H9 (cell line): ENCODE measurements at regions not wholly inside any gene's neighbourhood (a gene's known extent, or its start where the extent isn't known, plus 50 kb on each side); places are given as distances from the start of the nearest gene placed in this dataset.

ENCODE experiments used
- DNase-seq: peaks from one replicate; pipeline ENCODE4 v3.0.0-alpha.2; 2017
- H2AFZ ChIP-seq: one replicate; pipeline ENCODE4 v1.6.1; 2013; ENCODE audit warnings: mild to moderate bottlenecking, low read length, control low read depth, moderate library complexity
- H2AK5ac ChIP-seq: 2 replicates; pipeline ENCODE4 v1.6.1; 2013; ENCODE audit warnings: low read length, control low read depth, mixed read lengths; ENCODE audit not compliant: insufficient read length
- H2BK120ac ChIP-seq: one replicate; pipeline ENCODE4 v1.6.1; 2013; ENCODE audit warnings: low read depth, mild to moderate bottlenecking, low read length, control low read depth, inconsistent platforms; ENCODE audit not compliant: poor library complexity, severe bottlenecking
- H2BK12ac ChIP-seq: 2 replicates; pipeline ENCODE4 v1.6.1; 2013; ENCODE audit warnings: low read length, control low read depth, mixed read lengths, low read depth; ENCODE audit not compliant: insufficient read length
- H2BK15ac ChIP-seq: 2 replicates; pipeline ENCODE4 v1.6.1; 2013; ENCODE audit warnings: low read depth, low read length, control low read depth
- H2BK20ac ChIP-seq: one replicate; pipeline ENCODE4 v1.6.1; 2013; ENCODE audit warnings: low read depth, mild to moderate bottlenecking, low read length, control low read depth, inconsistent platforms; ENCODE audit not compliant: poor library complexity, severe bottlenecking
- H2BK5ac ChIP-seq: 2 replicates; pipeline ENCODE4 v1.6.1; 2013; ENCODE audit warnings: low read length, control low read depth, mixed read lengths; ENCODE audit not compliant: insufficient read length
- H3K14ac ChIP-seq: 2 replicates; pipeline ENCODE4 v1.6.1; 2013; ENCODE audit warnings: low read length, control low read depth; ENCODE audit not compliant: insufficient read depth
- H3K18ac ChIP-seq: 2 replicates; pipeline ENCODE4 v1.6.1; 2013; ENCODE audit warnings: low read depth, mild to moderate bottlenecking, mixed read lengths, low read length, control low read depth; ENCODE audit not compliant: insufficient read length
- H3K23ac ChIP-seq: 2 replicates; pipeline ENCODE4 v1.6.1; 2013; ENCODE audit warnings: low read length, control low read depth, mixed read lengths, low read depth; ENCODE audit not compliant: insufficient read length
- H3K23me2 ChIP-seq: 2 replicates; pipeline ENCODE4 v1.6.1; 2013; ENCODE audit warnings: low read depth, mild to moderate bottlenecking, mixed read lengths, low read length, control low read depth; ENCODE audit not compliant: insufficient read length, poor library complexity, severe bottlenecking
- H3K27ac ChIP-seq: 2 replicates; pipeline ENCODE4 v1.5.1; 2013; ENCODE audit warnings: low read length, control low read depth, mixed read lengths, low read depth; ENCODE audit not compliant: insufficient read length
- H3K27me3 ChIP-seq: 2 replicates; pipeline ENCODE4 v1.6.1; 2013; ENCODE audit warnings: low read length, control low read depth, inconsistent platforms; ENCODE audit not compliant: insufficient read depth
- H3K4ac ChIP-seq: 2 replicates; pipeline ENCODE4 v1.6.1; 2013; ENCODE audit warnings: low read depth, mild to moderate bottlenecking, control low read depth, inconsistent platforms, low read length, moderate library complexity
- H3K4me1 ChIP-seq: 2 replicates; pipeline ENCODE4 v1.6.1; 2013; ENCODE audit warnings: low read length, control low read depth, inconsistent platforms; ENCODE audit not compliant: insufficient read depth
- H3K4me2 ChIP-seq: 2 replicates; pipeline ENCODE4 v1.6.1; 2013; ENCODE audit warnings: low read length, control low read depth, mixed read lengths; ENCODE audit not compliant: insufficient read length, insufficient read depth
- H3K56ac ChIP-seq: 2 replicates; pipeline ENCODE4 v1.6.1; 2013; ENCODE audit warnings: low read depth, mild to moderate bottlenecking, mixed read lengths, low read length, control low read depth; ENCODE audit not compliant: insufficient read length
- H3K79me1 ChIP-seq: 2 replicates; pipeline ENCODE4 v1.6.1; 2013; ENCODE audit warnings: low read depth, mild to moderate bottlenecking, moderate library complexity, low read length, control low read depth, inconsistent platforms; ENCODE audit not compliant: insufficient read depth, poor library complexity, severe bottlenecking
- H3K79me2 ChIP-seq: 2 replicates; pipeline ENCODE4 v1.6.1; 2013; ENCODE audit warnings: low read length, control low read depth, inconsistent platforms; ENCODE audit not compliant: insufficient read depth
- H3K9ac ChIP-seq: 2 replicates; pipeline ENCODE4 v1.6.1; 2013; ENCODE audit warnings: low read length, control low read depth, mixed read lengths; ENCODE audit not compliant: insufficient read length; ENCODE audit errors: extremely low read depth
- H3K9me3 ChIP-seq: one replicate; pipeline ENCODE4 v1.6.1; 2013; ENCODE audit warnings: low read depth, low read length, inconsistent platforms; ENCODE audit not compliant: control insufficient read depth
- H3T11ph ChIP-seq: one replicate; pipeline ENCODE4 v1.6.1; 2013; ENCODE audit warnings: mild to moderate bottlenecking, low read length, control low read depth, inconsistent platforms
- H4K20me1 ChIP-seq: one replicate; pipeline ENCODE4 v1.6.1; 2013; ENCODE audit not compliant: control insufficient read depth, insufficient read length, insufficient read depth
- H4K5ac ChIP-seq: 2 replicates; pipeline ENCODE4 v1.6.1; 2013; ENCODE audit warnings: low read depth, mild to moderate bottlenecking, mixed read lengths, low read length, control low read depth; ENCODE audit not compliant: insufficient read length
- H4K8ac ChIP-seq: replicated peaks from 2 replicates; pipeline ENCODE4 v1.6.1; 2013; ENCODE audit warnings: low read length, control low read depth, mixed read lengths, low read depth; ENCODE audit not compliant: insufficient read length
- H4K91ac ChIP-seq: 2 replicates; pipeline ENCODE4 v1.6.1; 2013; ENCODE audit warnings: low read depth, mild to moderate bottlenecking, moderate library complexity, mixed read lengths, low read length, control low read depth; ENCODE audit not compliant: insufficient read length
- H3K27ac Mint-ChIP-seq, 3 experiments: 2 replicates in 2 of 3; 3 replicates in 1 of 3; pipeline ENCODE4 v1.8.0; 2020 to 2021; ENCODE audit warnings: mixed read lengths in 3 of 3, mild to moderate bottlenecking in 1 of 3, moderate library complexity in 1 of 3
- H3K27me3 Mint-ChIP-seq: 2 replicates; pipeline ENCODE4 v1.8.0; 2021; ENCODE audit warnings: low read depth, mild to moderate bottlenecking, moderate library complexity, mixed read lengths
- H3K36me3 Mint-ChIP-seq, 3 experiments: 2 replicates in 2 of 3; 3 replicates in 1 of 3; pipeline ENCODE4 v1.8.0; 2020 to 2021; ENCODE audit warnings: low read depth in 3 of 3, mixed read lengths in 3 of 3; ENCODE audit not compliant: insufficient read depth in 1 of 3
- H3K4me1 Mint-ChIP-seq, 2 experiments: 2 replicates each; pipeline ENCODE4 v1.8.0; 2020; ENCODE audit warnings: mixed read lengths in 2 of 2
- H3K4me3 Mint-ChIP-seq, 2 experiments: 2 replicates in 1 of 2; 3 replicates in 1 of 2; pipeline ENCODE4 v1.8.0; 2020 to 2021; ENCODE audit warnings: mild to moderate bottlenecking in 2 of 2, mixed read lengths in 2 of 2, moderate library complexity in 1 of 2
- H3K9me3 Mint-ChIP-seq, 2 experiments: 2 replicates in 1 of 2; 3 replicates in 1 of 2; pipeline ENCODE4 v1.8.0; 2020; ENCODE audit warnings: mild to moderate bottlenecking in 2 of 2, mixed read lengths in 2 of 2, moderate library complexity in 1 of 2
- WGBS: extraction: QIAGEN DNeasy Blood & Tissue Kit; methylation state at CpG from one replicate; pipeline ENCODE4 v1.1.7; 2013; ENCODE audit warnings: missing lambda C conversion rate, low lambda C conversion rate, mixed read lengths; ENCODE audit not compliant: insufficient read length; ENCODE audit errors: extremely low coverage; 5-methylcytosine and 5-hydroxymethylcytosine counted together
- TF ChIP-seq, protein P1 (sequence below): fragments of 200-600 bp; sonication (generic); conservative IDR thresholded peaks from 3 replicates; pipeline ENCODE4 v1.8.0; 2021; ENCODE audit warnings: antibody characterized with exemption, mild to moderate bottlenecking

DNA sequence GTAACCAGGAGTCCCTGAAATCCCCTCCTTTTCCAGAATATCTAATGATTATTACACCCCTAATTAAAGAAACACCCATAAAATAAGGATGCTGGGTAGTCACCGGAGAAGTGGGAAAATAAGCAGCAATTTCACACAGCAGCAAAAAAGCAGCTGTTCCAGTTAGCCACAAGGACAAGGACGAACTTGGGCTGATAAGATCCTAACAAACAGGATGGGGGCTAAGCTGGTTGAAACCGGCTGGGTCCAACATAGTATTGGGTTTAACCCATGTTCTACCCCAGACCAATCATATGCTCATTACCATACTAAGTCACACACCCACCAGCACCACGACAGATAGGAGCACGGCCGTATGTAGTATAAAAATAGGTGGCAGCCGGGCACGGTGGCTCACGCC lies 100.7 kb downstream of the RPL10L start:
- Mint-ChIP-seq H3K4me3 (no peak overlapping the region), H3K4me1 (no peaks in the 10 kb centered on the region), H3K9me3 (peaks cover 12 to 20% of the 10 kb centered on the region in 2 experiments; a peak in 4 of 5 replicates), H3K27me3 (no peaks in the 10 kb centered on the region), H3K36me3 (peaks cover 0 to 7% (median 0%) of the 10 kb centered on the region in 3 experiments; a peak in 2 of 7 replicates), H3K27ac (no peak overlapping the region)
- Histone ChIP-seq H3K56ac (no peak overlapping the region), H3K27ac (no peak overlapping the region), H2BK20ac (no peak overlapping the region), H3K4me2 (no peak overlapping the region), H3K79me2 (no peaks in the 10 kb centered on the region), H3K18ac (no peak overlapping the region), H3K14ac (no peak overlapping the region), H4K5ac (no peak overlapping the region), H4K8ac (no peak overlapping the region), H4K91ac (no peak overlapping the region), H3K27me3 (no peaks in the 10 kb centered on the region), H2BK120ac (no peak overlapping the region), H2BK12ac (no peak overlapping the region), H3K23ac (no peak overlapping the region), H3K4ac (no peak overlapping the region), H2BK5ac (no peak overlapping the region), H3K9ac (no peak overlapping the region), H3K9me3 (no peaks in the 10 kb centered on the region), H2AFZ (no peak overlapping the region), H3T11ph (no peak overlapping the region), H2BK15ac (no peak overlapping the region), H3K4me1 (no peaks in the 10 kb centered on the region), H2AK5ac (no peak overlapping the region), H3K79me1 (no peaks in the 10 kb centered on the region), H3K23me2 (no peaks in the 10 kb centered on the region), H4K20me1 (no peaks in the 10 kb centered on the region)
- no CpG with 5 or more reads among the region's 9 CpGs for WGBS
- TF ChIP-seq, protein P1, sequence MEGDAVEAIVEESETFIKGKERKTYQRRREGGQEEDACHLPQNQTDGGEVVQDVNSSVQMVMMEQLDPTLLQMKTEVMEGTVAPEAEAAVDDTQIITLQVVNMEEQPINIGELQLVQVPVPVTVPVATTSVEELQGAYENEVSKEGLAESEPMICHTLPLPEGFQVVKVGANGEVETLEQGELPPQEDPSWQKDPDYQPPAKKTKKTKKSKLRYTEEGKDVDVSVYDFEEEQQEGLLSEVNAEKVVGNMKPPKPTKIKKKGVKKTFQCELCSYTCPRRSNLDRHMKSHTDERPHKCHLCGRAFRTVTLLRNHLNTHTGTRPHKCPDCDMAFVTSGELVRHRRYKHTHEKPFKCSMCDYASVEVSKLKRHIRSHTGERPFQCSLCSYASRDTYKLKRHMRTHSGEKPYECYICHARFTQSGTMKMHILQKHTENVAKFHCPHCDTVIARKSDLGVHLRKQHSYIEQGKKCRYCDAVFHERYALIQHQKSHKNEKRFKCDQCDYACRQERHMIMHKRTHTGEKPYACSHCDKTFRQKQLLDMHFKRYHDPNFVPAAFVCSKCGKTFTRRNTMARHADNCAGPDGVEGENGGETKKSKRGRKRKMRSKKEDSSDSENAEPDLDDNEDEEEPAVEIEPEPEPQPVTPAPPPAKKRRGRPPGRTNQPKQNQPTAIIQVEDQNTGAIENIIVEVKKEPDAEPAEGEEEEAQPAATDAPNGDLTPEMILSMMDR: no peak
- no peak for DNase-seq
